22Rv1 (cell line): ENCODE measurements at regions not wholly inside any gene's neighbourhood (a gene's known extent, or its start where the extent isn't known, plus 50 kb on each side); places are given as distances from the start of the nearest gene placed in this dataset.

Source experiments
- ZFX ChIP-seq: fragments of 450-650 bp; IDR thresholded peaks from 2 replicates; pipeline ENCODE4 v1.6.1; 2017; ENCODE audit warnings: antibody characterized with exemption, borderline replicate concordance
- TF ChIP-seq, protein P1 (sequence below): fragments of 450-650 bp; IDR thresholded peaks from 2 replicates; pipeline ENCODE4 v1.5.1; 2017; ENCODE audit warnings: mild to moderate bottlenecking

DNA sequence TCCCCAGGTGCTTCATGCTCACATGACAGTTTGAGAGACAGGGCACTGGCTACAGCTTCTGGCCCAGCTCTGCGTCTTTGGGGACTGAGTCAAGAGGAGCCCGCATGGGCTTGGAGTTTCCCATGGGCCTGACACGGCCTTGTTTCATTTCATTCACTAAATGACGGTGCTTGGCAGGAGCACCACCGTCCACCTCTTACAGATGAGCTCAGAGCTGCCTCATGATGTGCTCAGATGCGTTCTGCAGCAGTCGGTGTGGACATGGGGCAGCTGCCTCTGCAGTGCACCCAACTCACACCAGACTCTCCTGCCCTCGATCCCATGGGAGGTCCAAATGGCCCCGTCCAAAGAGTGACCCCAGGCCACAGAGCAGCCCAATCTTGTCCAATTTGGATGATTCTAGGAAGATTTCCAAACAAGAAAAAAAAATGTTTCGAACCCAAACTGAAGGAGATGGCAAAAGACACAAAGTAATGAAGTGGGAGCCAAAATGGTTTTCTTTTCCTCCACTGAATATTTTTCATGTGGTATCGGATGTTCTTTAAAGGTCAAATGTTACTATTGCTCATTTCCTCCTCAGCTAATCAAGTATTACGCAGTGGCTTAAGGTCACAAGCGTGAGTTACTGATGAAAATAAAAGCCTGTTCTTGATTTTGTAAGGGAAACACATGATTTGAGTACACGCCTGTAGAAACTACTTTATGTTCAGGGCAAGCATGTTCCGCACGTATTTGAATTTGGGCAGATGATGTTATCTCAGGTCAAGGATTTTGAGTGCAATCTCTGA, 524.2 kb downstream of the CDH26 start:
- TF ChIP-seq, protein P1, sequence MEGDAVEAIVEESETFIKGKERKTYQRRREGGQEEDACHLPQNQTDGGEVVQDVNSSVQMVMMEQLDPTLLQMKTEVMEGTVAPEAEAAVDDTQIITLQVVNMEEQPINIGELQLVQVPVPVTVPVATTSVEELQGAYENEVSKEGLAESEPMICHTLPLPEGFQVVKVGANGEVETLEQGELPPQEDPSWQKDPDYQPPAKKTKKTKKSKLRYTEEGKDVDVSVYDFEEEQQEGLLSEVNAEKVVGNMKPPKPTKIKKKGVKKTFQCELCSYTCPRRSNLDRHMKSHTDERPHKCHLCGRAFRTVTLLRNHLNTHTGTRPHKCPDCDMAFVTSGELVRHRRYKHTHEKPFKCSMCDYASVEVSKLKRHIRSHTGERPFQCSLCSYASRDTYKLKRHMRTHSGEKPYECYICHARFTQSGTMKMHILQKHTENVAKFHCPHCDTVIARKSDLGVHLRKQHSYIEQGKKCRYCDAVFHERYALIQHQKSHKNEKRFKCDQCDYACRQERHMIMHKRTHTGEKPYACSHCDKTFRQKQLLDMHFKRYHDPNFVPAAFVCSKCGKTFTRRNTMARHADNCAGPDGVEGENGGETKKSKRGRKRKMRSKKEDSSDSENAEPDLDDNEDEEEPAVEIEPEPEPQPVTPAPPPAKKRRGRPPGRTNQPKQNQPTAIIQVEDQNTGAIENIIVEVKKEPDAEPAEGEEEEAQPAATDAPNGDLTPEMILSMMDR = no peak
- TF ChIP-seq ZFX = no peak
